DMS79 treated with DMSO at 0.1 percent for 48 hours (cell line): ENCODE measurements at regions not wholly inside any gene's neighbourhood (a gene's known extent, or its start where the extent isn't known, plus 50 kb on each side); places are given as distances from the start of the nearest gene placed in this dataset.
A peak's percentile ranks its signal among the peaks of the same experiment; 100 is the strongest.
"Not testable (repeated sequence)": the region's sequence is repeated elsewhere in the genome, so short reads cannot be mapped to it uniquely, and the experiment has no call there.

Experiments used
- DNase-seq: peaks from one replicate; lab custom pipeline; 2025; lab: John Stamatoyannopoulos, UW

DNA sequence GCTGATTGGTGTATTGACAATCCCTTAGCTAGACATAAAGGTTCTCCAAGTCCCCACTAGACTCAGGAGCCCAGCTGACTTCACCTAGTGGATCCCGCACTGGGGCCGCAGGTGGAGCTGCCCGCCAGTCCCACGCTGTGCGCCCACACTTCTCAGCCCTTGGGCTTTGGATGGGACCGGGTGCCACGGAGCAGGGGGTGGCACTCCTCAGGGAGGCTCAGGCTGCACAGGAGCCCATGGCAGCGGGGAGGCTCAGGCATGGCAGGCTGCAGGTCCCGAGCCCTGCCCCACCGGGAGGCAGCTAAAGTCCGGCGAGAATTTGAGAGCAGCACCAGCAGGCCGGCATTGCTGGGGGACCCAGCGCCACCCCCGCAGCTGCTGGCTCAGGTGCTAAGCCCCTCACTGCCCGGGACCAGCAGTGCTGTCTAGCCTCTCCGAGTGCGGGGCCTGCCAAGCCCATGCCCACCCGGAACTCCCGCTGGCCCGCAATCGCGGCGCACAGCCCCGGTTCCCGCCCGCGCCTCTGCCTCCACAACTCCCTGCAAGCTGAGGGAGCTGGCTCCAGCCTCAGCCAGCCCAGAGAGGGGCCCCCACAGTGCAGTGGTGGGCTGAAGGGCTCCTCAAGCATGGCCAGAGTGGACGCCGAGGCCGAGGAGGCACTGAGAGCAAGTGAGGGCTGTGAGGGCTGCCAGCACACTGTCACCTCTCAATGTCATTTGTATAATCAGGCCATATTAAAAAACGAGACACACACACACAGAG lies 437.2 kb downstream of the CSNK1G3 start:
- no peak for DNase-seq

DNA sequence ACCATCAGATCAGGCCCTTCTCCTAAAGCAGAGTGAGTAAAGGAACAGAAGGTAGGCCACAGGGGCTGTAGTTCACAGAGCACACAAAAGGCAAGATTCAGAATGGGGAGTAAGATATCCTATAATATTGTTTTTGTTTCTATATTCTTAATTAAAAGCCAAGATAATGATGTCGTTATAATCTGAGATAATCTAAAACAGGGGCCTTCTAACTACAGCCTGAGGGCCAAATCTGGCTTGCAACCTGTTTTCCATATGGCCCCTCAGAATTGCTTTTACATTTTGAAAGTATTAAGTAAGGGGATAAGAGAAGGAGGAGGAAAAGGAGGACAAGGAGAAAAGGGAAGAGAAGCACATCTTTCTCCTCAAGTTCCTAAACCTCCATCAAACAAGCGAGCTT lies 435.8 kb downstream of the CSNK1G3 start:
- no peak for DNase-seq

DNA sequence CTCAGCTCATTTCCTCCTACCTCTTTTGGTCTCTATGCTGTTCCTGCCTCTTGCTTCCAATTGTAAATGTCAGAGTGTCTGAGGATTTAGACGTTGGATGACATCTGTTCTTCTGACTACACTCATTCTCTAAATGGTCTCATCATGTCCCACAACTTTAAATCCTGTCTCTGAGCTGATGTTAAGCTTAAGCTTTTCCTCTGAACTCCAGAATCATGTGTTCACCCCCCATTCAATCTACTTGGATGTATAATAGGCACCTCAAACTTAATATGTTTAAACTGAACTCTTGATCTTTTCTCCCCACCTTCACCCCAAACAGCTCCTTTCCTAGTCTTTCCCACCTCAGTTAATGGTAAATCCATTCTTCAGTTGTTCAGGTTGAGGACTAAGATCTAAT lies 433.6 kb downstream of the CSNK1G3 start:
- DNase-seq = no peak

DNA sequence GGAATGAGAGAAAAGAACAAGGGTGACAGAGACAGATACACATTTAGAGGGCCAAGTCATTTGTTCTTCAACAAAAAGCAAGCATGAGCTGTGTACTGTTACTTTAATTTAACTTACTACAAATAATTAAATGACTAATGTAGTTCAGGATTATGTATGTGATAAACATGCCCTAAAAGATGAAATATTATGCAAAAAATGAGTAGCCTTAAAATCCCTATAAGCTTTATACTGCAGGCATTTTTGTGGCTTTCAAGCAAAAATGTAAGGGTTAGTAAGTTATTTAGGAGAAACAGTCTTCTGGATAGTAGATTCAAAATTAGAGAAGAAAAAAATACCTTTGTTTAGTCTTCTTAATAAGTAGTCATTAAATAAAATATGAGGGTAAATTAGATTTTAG lies 431.2 kb downstream of the CSNK1G3 start:
- DNase-seq = no peak

DNA sequence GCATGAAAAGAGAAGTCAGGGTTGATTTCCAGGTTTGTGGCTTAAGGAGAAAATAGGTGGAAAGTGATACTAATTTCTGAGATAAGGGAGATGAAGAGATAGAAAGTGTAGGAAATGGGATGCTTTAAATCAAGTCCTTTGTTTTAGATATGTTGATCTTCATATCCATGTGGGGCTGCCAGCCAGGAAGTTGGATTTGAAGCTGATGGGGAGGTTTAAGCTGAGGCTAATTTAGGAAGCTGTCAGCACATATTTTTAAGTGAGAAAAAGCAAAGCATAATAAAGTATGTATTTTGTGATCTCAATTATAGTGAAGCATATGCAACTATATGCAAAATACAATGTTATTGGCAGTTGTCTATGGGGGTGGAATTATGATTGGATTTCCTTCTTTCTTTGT lies 428.4 kb downstream of the CSNK1G3 start:
- DNase-seq = no peak

DNA sequence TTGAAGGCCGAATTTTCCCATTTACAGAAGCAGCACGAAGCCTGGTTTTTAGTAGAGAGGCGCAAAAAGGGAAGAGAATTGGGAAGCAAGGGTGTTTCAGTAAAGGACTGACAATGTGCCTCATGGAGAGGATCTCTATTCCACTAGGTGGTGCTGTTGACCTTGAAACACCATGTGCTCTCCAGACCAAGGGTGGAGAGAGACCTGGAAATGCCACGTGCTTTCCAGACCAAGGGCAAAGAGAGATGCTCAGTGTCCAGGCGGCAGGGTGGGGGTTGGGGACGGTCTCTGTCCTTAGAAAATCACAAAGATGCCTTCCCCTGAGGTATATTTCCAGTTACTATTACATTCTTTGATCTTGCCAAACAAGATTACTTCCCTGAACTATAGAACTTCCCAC lies 425.3 kb downstream of the CSNK1G3 start:
- DNase-seq = no peak

DNA sequence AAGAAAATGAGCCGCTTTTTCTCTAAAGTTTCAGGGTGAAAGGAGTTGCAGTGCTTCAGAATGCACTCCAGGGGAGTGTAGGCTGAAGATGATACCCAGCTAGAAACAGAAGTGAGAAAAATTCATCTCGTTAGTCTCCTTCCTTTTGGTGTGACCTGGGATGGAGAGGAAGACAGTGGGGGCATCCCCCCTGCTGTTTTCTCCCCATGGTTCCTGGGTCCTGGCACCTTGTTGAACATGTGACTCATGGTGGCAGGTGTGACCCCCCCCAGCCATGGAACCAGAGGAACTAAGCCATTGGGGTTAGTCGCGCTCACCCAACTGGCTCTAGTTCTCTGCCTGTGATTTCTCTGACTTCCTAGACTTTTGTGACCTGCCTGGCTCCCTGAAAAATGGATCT lies 424.6 kb downstream of the CSNK1G3 start:
- no peak for DNase-seq

DNA sequence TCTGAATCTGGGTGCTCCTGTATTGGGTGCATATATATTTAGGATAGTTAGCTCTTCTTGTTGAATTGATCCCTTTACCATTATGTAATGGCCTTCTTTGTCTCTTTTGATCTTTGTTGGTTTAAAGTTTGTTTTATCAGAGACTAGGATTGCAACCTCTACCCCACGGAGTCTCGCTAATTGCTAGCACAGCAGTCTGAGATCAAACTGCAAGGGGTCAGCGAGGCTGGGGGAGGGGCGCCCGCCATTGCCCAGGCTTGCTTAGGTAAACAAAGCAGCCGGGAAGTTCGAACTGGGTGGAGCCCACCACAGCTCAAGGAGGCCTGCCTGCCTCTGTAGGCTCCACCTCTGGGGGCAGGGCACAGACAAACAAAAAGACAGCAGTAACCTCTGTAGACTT lies 421.8 kb downstream of the CSNK1G3 start:
- not testable (repeated sequence) for DNase-seq

DNA sequence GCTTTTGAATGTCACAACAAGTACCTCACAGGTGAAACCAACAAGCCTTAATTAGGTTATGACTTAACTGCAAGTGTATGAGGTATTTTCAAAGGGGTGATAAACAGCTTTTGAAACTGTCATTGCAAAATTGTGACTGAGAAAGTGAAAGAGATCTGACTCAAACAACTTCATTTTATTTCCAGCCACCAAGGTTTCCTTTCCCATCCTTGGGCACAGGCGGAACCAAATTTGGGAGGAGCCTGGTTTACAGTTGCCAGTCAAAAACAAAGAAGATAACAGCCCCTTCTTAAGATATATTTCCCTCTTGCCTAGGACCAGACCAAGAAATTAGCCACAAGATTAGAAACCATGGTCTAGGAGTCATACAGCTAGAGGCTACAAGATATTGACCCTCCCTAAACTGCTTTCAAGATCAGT lies 417.1 kb downstream of the CSNK1G3 start:
- no peak for DNase-seq

DNA sequence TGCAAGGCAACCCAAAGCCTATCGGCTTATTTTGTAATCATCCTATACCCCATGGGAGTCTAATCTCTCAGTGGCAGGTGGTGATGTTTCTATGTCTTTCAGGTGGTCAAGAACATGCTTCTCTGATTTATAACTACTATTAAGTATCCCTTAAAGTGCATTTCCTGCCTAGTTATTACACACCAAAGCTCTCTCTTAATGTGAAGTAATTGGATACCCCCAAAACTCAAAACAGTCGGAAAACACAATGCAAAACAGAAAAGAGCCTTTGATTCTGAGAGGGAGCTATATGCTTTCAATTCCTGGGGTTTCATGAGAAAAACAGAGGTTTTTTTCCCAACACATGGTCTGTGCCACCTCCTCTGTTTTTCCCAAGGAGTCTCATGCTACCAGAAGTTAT lies 416.4 kb downstream of the CSNK1G3 start:
- no peak for DNase-seq

DNA sequence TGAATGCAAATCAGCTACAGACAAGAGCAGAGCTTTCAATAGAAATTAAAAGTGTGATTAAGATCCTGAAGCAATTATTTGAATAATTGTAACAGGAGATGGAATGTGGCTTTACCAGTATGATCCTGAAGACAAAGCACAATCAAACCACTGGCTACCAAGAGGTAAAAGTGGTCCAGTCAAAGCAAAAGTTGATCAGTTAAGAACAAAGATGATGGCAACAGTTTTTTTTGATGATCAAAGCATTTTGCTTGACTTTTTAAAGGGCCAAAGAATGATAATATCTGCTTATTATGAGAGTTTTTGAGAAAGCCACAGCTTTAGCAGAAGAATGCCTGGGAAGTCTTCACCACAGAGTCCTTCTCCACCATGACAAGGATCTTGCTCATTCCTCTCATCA lies 409.2 kb downstream of the CSNK1G3 start:
- DNase-seq = no peak

DNA sequence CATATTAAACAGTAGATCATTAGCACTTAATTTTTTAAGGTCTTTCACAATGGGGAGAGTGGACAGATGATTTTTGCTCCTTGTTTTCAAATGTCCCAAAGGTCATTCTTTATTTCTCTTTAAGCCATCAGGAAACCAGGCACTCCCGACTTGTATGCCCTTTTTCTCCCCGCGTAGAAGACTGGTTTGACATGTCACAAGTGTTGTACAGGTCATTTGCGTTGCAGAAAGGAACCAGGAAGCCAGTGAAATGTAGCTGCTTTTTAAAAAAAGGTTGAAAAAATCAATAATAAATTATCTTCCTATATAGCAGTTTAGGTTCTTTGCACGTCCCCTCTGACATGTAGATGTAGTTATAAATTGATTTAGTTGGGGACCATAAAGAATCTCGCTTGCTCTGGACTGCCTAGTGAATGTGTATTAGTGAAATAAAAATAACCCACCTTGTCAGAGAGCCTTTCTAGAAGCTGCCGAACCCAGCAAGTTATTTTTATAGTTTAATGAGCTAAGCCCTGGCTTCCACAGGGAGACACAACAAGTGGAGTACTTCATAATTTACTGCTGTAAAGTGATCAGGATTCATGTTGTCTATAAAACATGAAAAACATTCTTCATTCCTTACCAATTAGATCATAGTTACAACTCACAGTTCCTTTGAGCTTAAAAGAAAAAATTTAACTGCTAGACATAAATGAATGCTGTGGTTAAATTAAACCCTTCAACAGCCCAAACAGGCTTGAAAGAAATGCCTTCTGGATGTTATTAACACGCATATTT lies 404.6 kb downstream of the CSNK1G3 start:
- DNase-seq = peak; percentile 67

DNA sequence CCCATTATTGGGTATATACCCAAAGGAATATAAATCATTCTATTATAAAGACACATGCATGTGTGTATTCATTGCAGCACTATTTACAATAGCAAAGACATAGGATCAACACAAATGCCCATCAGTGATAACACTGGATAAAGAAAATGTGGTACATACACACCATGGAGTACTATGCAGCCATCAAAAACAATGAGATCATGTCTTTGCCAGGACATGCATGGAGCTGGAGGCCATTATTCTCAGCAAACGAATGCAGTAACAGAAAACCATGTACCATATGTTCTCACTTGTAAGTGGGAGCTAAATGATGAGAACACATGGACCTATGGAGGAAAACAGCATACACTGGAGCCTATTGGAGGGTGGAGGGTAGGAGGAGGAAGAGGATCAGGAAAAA lies 402.4 kb downstream of the CSNK1G3 start:
- no peak for DNase-seq

DNA sequence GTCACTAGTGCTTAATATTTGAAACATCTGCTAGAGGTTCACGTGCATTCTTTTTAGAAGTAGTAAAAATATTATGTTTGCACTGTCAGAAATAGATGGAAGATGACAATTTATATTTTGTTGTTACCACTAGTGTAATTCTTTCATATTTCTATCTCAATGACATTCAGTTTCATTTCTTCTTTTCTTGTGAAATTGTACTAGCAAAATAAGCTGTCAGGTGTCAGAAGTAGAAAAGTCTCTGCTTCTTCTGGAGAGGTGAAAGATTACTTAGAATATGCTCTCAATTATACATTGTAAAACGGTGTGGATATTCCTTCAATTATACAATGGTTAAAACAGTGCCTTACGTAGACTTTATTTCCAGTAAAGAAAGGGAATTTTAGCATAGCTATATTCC lies 395.4 kb downstream of the CSNK1G3 start:
- no peak for DNase-seq

DNA sequence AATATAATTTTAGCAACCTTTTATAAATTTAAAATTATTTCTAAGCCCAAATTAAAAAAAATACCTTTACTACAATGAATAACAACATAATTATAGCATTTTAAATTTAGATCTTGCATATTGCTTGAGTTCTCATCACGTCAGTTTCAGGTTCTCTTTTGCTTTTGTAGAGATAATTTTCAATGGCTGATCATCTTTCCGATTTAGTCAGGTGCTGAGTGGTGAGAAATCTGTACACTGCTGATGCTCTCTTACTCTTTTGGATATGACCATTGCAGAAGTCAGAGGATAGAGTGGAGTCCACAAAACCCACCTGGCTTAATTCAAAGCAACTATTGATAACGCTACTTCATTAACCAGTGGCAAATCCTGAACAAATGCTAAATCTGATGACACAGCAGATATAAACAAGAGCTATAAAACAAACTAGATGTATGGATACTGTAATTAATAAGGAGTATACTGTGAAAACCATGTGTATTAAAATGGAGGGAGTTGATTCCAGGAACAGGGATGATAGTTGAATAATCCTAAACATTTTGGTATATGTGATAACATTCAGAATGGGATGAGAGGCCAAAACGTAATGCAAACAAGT lies 394.8 kb downstream of the CSNK1G3 start:
- no peak for DNase-seq

DNA sequence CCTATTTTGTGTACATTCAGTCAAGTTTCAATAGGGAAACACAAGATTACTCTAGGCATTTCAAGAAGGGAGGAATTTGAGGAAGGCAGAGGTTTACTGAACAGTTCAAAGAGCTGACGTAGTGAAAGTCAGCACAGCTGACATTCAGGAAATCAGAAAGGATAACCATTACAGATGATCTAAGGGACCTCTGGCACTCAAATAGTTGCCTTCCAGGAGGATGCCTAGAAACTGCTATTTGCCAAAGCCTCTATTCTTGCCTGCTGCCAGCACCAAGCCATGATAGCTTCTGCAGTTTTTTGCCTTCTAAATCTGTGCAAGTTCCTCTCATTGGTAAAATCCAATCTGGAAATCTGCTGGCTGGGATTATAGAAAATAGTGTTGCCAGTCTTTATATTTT lies 373.1 kb downstream of the CSNK1G3 start:
- DNase-seq = no peak

DNA sequence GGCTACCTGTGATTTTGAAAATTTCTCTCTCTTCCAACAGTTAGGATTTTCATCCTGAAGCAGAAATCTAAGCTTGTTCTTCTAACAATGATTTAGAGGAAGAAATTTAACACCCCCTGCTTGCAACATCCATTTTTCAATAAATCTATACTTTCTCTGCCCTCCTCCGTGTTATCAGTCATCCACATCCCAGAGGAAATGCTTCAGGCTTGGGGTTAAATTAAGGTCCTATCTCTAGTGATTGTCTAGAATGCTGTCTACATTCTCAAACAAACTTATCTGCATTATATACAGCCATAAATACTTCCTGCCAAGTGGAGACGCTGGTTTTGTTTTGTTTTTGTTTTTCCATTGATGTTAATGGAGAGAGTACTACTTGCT lies 371.0 kb downstream of the CSNK1G3 start:
- no peak for DNase-seq

DNA sequence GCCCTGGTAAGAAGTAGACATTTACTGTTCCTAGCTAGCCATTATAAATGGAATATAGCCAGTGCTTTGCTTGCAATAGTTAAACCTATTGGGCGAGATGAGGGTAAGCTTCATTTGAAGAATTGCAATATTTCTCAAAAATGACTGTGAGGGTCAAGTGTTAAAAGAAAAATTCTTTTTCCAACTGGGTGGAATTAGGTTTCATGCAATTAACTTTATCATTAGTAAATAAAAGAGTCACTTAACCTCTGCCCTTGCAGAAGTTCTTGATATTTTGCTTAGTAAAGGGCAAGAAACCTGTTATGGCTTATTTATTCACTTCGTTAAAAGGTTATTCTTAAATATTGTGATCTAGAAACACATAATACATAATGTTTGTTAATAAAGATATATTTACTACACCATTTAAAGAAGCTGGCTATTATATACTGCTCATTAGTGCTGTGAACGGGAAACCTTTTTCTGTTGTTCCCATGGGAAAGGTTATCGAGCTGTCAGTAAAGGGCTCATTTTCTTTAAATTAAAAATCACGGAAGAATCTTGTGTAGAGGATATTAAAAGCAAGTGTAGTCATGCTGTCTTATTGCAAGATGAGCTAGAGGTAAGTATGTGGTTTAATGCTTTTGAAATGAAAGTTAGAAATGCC lies 370.5 kb downstream of the CSNK1G3 start:
- DNase-seq = no peak

DNA sequence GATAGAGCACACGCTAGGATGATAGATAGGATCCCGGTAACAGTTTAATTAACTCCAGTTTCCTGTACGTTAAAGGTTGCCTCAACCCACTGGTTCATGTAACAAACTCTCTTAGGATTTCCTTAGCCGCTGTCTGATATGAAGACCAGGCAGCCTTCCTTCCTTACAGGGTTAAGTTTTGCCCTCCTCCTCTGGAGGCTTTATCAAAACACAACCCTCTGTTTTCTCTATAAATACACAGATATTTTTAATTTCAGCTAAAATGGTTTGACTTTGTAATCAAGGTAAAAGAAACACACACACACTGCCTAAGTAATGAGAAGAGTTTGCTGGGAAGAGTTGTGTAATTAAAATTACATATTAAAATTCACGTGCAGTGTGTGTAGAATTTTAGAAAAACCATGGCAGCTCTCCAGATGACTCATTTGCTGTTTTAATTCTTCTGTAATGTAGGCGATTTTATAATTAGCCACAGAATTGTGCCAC lies 369.8 kb downstream of the CSNK1G3 start:
- no peak for DNase-seq

DNA sequence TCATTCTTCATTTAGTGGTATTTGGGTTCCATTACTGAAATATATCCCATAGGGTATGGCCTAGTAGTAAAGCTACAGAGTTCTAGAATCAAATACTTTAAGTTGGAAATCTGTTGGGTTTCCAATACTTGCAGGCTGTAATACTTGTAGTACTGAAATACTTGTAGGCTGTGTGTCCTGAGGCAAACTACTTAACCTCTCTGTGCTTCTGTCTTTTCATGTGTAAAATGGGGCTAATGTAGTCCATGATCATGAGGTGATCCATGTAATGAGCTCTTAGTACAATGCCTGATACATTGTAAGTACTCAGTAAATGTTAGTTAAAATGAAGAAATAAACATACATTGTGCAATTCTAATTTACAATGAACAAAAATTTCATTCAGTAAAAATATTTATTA lies 368.9 kb downstream of the CSNK1G3 start:
- DNase-seq = no peak

DNA sequence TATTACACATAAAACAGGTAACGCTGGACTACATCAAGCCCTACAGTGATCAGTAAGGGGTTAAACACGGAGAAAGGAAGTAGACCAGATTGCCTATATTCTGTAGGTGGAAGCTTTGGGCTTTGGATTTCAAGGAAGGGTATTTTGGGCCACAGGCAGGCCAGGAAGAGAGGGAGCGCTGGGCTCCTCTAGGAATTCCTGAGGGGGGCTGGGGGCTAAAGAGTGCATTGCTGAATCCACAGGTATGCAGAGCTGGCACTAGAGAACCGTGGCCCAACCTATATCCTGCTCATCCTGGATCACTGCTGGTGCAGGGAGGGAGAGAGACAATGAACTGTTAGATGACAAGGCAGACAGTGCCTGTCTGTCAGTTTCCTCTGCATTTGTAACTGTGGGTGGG lies 367.1 kb downstream of the CSNK1G3 start:
- no peak for DNase-seq

DNA sequence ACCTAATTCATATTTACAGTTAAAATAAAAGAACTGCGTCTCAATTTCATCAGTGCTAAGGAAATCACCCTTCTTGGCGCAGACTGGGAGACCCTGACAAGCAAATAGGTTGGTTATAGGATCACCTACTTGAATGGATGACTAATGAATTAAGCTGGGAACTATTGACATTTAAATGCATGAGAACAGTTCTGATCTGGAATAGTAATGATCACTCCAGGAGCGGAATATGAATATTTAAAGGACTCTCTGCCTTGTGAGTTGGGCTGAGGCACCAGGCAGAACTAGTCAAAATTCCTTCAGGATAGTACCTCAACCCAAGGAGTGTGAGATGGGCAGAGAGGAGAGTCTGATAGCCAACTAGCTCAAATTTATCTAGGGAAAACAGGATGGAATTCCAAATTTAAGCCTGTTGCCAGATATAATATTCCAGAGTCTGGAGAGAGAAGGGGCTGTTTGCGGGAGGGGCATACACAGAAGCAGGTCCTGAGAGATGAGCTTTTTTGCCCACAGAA lies 364.4 kb downstream of the CSNK1G3 start:
- DNase-seq = no peak
